HG03378 (cell line): ENCODE measurements at regions not wholly inside any gene's neighbourhood (a gene's known extent, or its start where the extent isn't known, plus 50 kb on each side); places are given as distances from the start of the nearest gene placed in this dataset.

Experiments
- ATAC-seq: cut with Tn5 transposase; IDR thresholded peaks from one replicate; pipeline ENCODE4 v1.9.1; 2021; ENCODE audit warnings: mild to moderate bottlenecking, moderate library complexity; ENCODE audit not compliant: unreplicated experiment

DNA sequence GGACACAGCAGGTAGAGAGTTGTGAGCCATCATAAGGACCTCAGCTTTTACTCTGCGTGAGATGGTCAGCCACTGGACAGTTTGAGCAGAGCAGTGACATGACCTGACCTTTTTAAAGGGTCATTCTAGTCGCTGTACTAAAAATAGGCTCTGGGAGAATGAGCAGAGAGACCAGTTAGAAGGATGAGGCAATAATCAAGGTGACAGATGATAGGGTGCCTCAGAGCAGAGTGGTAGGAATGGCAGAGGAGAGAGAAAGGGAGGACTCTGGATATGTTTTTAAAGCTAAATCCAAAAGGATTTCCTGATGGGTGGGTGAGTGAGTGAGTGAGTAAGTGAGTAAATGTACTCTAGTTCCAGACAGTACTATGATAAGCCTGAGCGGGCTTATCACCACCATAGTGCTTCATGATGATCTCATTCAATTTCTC, 83.6 kb upstream of the ARHGAP5 start:
- no peak for ATAC-seq

DNA sequence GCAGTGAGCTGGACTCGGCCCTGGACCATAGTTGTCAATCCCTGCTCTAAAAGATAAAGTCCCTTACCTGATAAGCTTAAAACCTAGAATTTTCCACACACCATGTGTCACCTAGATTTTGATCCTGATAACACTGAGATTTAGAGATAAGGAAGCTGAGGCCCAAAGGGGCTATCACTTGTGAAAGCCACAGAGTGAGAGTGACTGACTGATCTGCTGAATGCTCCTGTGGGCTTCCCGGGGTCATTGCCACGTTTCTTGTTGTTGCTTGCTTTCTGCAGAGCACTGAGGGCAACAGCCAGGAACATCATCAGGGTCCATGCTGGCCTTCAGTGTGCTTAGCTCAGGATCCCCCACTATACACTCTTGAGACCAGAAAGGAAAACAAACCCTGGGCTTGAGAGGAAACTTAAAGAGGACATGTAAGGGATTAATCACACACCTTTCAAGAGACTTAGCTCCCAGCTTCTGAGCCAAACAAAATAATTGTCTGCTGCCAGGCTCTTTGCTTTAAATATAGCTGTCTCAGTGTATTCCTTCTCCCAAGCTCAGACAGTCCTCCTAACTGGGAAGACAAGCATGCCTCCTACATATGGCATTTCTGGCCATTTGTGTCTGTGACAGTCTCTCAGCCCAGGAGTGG, 82.6 kb upstream of the ARHGAP5 start:
- no peak for ATAC-seq

DNA sequence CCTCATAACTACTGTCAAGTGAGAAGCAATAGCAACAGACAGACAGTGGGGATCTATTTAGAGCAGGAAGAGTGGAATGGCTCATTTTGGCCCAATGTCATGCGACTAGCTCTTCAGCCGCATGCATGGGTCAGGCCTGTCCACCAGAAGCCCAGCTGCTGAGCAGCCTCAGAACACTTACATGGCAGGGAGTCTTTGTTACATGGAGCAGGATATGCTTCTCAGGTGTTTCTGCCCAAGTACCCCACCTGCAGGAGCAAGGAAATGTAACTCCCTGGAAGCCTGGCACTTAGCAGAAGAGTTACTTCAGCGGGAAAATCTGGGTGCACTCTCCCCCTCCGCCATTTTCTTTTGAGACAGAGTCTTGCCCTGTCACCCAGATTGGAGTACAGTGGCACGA, 73.5 kb upstream of the ARHGAP5 start:
- no peak for ATAC-seq

DNA sequence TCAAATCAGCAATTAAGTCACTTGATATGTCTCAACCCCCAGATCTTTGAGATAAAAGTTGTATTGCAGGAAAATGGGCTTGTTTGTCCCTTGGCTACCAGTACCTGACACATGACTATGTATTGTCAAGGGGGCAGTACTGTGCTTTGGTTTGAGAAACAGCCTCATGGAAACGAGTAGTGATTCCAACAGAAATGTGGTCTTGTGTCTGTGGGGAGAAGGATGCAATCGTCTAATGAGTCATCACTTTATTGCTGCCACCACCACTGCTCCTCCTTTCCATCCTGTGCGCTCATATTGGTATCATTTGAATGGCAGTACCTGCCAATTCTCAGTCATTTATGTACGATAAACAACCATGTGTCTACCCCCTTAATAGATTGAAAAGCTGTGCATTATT, 72.8 kb upstream of the ARHGAP5 start:
- ATAC-seq, result no peak

DNA sequence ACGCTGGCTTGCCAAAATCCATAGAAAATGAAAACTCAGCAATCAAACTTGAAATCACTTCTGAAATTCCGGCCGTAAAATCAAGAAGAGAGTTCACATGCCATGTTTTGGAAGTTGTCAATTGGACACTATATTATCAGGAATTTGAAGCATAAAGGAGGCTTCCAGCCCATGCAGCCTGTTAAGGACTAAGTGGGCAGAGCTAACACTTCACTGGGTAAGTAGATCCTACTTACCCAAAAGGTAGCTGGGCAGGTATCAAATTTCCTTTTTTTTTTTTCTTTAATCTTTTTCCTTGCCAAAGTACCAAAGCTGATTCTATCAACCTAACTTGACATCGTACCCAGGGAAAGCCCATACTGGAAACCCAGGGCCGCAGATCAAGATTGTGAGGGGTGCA, 71.5 kb upstream of the ARHGAP5 start:
- ATAC-seq, result no peak

DNA sequence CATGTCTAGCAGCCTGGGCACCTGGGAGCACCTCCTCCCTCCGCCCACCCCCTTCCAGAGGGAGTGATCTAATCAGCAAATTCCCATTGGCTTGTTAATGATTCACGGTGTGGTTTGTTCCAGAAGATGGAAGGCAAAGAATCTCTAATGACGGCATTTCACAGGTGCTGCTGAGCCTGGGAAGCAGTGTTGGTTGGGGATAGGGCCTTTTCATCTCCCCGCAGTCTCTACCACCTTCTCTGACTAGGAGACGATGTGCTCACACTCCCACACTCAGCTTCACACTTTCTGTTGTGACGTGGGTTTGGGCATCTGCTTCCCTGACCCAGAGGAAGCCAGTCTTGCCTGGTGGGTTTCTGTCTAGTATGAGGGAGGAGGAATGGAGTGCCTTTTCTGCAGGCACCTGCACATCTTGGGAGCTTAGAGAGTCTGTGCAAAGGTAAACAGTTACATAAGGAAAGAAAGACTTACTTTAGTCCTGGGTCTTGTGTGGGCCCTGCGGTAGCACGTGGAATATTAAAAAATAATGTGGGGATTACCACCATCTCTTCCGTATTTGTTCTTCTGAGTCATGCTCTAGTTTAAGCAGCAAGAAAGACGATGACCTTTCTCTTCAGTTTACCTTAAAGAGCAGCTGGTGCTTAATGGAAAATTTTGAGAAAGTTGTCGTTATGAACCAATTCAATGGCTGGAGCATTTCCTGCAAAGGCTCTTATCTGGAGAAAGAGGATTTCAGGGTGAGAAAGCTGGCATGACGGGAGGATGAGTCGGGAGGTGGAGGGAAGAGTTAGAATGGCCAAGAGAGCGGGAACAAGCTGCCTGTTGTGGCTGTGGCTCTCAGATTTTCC, 70.6 kb upstream of the ARHGAP5 start:
- no peak for ATAC-seq

DNA sequence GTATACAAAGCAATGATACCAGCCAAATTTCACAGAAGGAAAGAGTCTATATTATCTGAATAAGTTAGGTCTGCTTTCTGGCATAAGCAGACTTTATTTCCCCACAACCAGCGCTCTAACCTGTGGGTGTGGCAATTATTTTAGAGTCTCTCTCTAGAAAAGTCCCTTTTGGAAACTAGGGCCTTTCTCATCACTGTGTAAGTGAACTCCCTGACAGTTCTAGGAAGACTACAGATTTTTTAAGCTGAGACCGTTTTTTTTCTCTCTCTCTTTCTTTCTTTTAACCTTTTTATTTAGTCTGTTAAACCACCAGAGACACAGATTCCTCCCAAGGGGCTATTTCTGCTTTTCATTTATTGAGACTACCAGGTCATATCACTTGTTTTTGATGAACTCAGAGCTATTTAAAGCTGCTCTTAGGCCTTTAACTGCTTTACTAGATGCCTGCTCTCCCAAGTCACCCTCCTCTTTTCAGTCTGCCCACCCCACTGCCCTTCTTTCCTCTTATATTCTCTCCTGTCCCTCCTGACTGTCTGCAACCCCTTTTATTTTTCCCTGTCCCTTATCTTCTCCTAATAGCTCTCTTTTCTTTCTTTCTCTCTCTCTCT, 69.2 kb upstream of the ARHGAP5 start:
- ATAC-seq, result no peak

DNA sequence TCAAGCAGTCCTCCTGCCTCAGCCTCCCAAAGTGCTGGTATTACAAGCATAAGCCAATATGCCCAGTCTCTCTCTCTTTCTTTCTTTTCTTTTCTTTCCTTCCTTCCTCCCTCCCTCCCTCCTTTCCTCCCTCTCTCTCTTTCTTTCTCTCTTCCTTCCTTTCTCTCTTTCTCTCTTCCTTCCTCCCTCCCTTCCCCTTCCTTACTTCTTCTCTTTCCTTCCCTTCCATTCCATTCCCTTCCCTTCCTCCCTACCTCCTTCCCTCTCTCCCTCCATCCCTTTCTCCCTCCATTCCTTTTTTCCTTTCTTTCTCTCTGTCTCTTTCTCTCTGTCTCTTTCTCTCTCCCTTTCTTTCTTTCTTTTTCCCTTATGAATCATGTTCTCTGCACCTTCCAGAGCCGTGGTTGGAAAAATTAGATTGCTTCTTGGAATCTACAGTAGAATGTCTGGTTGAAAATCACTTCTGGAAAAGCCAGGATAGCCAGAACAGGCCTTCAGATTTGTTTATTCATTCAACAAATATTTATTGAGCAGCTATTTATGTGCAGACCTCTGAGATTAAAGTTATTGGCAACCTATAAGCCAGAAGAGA, 68.4 kb upstream of the ARHGAP5 start:
- no peak for ATAC-seq

DNA sequence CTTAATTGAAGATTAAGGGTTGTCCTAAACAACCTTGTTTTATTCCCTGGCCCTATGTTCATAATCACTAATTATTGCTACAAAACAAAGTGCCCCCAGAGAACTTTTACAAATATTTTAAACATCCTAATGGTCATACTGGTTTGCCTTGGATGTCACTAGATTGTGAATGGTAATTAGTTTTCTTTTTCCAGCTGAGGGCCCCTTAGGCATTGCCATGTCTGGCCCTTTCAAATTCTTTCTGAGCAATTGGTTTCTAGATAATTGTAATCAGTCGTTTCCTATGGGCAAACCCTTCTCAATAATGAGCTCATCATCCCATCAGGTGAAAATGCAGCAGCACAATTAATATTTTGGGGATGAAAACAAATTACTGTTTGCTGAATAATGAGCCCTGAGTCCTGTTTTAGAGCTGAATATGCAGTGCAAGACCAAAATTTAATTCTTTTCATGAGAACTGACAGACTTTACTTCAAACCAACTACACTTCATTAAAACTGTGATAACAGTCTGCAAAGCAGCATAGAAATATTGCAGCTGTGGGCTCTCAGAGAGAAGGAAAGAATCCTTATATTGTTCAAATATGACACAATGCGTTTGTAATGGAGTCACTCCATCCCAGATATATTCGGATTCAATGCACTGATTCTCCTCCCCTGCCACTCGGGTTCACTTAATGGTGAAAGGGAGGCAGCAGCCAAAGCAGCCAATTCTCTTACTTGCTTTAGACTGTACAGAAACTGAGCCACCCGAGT, 67.7 kb upstream of the ARHGAP5 start:
- ATAC-seq, result no peak

DNA sequence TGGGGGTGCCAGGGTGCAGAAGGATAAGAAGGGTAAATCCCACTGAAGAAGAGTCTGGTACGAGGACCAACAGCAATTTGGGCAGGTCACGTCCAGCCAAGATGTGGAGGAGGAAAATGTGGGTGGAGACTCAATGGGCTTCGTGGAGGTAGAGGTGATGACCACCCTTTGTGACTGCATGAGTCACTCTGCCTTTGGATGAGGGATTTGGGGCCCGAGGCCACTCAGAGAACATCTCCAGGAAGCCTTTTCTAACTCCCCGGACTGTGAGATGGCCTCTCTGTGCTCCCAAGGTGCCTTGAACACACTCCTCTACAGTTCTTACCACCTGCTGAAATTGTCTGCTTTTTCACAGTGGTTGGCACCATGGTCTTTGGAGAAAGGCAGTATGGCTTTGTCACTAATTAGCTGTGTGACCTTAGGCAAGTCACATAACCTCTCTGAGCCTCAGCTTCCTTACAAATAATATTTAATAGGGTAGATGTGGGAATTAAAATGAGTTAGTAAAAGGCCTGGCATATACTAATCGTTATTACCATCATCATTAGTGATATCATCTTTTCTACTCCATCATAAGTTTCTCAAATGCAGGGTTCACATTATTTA, 67.0 kb upstream of the ARHGAP5 start:
- no peak for ATAC-seq

DNA sequence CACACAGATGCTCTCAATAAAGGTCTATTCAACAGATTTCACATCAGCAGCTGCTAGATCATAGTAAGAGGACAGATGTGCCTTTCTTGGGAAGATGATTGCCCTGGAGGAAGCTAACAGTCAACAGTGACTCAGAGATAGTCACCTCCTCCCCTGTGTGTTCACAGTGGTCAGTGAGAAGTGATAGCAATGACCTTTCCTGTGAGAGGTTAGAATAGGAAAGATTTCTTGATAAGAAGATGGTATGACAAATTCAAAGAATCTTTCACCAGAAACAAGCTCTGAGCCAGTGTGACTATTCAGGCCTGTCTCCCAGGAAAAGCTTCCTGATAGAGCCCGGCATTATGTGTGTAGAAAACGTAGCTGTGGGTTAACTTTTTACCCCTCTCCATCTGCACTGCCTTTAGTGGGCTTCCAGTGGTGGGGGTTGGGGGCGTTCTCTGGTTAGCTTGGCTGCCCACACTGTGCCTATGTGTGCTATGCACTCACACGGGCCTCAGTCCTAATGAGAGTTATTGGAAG, 66.4 kb upstream of the ARHGAP5 start:
- no peak for ATAC-seq

DNA sequence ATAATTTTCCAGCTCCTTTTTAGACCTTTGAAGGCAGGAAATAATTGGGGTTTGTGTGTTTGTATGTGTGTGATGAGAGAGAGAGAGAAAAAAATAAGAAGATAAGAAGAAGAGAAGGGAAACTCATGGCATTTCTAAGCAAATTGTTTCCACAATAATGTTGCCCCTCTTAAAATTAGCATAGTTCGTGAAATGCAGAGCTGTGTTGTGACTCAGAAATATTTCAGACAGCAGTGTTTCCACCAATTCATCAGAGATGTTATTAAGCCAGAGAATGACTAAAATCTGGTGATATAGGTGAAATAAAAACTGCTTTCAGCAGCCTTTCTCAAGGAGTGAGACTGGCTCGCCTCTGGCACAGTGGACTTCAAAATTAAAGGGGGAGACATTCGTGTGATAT, 65.9 kb upstream of the ARHGAP5 start:
- ATAC-seq, result no peak

DNA sequence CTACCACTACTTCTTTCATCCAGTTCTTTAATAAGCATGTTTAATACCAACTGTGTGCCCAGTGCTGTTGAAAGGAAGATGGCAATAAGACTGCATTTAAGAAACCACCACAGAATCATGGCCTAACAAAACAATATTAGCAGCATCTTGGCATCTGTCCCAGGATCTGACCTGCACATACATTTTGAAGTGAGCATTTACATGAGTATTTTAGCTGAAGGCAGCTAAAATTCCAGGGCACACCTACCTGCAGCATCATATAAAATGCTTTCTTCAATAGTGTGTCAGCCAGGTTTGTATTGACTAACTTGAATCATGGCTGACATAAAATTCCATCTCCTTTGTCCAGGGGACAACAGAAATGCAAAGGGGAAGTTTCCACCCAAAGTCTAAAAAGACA, 65.0 kb upstream of the ARHGAP5 start:
- ATAC-seq, result no peak

DNA sequence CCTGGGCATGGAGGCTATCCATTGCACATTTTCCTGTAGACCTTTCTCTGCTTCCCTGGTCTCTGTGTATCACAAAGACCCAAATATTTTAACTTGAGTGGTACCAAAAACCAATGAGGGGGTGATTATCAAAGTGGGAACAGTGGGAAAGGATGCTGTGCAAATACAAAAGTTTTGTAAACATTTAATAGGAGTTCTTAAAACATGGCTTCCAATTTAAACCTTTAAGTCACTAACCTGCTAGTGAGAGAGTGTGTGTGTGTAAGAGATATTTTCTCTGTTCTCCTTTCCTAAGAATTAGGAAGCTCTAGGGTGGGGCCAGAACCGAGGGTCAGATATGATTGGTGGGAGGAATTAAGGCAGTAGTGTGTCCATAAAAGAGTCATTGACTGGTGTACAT, 64.5 kb upstream of the ARHGAP5 start:
- no peak for ATAC-seq

DNA sequence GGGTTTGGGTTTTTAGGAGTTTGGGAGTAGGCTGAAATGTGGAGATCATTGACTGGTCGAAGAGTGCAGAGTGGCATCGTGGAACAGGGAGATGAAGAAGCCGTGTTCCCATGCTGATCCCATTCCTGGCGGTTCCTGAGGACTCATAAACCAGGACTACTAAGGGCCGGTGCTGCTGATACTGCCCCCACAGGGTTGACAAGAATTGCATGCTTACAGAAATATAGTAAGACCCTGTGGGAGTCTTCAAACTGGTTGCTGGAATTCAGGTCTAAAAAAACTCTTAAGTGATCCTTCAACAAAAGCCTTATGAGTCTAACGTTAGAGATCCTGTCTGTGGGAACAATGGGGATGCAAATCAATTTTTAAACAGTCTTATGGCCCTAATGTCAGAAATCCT, 64.0 kb upstream of the ARHGAP5 start:
- ATAC-seq, result no peak

DNA sequence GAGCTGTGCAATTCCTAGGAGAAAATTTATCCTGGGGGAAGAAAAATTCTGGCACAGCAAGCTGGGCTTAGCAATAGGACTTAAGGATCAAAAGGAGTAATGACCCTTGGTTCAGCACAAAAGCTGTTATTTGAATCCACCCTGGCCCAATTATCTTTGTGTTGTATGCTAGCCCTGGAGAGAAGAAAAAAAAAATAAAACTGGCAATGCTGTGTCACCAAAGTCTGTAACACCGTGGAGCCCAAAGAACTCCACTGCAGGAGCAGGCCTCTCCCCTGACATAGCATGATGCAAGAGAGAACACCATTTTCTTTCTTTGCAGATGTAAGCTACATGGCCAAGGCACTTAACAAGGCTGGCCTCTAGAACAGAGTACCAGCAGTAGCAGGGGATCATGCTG, 63.0 kb upstream of the ARHGAP5 start:
- ATAC-seq, result no peak

DNA sequence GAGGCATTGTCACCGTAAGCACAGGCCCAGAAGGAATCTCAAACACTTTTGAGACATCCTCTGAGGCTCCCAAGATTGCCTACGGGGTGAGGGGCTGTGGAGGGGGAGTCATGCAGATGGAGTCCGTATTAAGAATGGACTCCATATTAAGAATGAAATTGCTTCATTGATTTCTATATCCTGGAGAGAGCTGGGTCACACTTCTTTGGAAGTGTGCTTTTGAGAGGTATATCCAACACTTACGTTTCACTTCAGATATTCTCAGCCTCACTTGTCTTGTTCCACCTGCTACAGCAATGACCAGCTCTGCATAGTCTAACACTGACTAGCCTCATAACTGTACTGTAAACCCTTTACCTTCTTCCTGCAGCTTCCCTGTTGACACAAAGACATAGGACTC, 62.6 kb upstream of the ARHGAP5 start:
- ATAC-seq, result no peak

DNA sequence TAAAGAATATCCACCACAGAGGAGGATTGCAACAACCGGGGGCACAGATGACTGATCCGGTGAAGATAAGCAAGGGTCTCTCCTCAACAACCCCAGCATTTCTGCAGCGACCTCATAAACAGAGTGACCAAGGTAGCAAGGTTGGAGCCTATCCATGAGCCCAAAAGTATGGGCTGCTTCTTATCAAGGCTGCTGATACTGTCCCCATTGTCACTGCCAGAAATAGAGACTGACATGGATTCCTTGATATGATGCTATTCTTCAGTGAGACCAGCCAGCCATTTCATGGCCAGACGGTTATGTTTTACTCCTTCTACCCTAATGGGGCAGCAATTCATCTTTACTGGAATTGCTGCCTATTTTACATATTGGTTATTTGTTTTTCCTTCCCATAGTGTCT, 61.9 kb upstream of the ARHGAP5 start:
- no peak for ATAC-seq

DNA sequence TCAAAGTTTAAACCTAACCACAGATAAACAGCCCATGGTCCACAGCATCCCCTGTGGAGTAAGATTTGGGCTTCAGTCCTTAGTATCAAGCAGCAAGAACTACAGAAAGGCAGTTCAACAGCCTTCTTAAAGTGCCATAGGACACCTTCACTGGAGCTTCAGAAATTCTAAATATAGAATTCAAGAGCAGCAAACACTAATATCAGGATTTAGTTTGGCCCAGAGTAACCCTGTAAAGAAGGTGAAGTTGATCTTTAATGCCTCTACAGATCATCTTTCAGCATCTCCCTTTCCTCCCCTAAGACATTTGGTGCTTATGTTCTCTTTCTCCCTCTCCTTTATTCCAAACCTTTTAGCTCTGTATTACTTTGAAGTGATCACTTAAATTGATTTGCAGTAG, 59.5 kb upstream of the ARHGAP5 start:
- no peak for ATAC-seq

DNA sequence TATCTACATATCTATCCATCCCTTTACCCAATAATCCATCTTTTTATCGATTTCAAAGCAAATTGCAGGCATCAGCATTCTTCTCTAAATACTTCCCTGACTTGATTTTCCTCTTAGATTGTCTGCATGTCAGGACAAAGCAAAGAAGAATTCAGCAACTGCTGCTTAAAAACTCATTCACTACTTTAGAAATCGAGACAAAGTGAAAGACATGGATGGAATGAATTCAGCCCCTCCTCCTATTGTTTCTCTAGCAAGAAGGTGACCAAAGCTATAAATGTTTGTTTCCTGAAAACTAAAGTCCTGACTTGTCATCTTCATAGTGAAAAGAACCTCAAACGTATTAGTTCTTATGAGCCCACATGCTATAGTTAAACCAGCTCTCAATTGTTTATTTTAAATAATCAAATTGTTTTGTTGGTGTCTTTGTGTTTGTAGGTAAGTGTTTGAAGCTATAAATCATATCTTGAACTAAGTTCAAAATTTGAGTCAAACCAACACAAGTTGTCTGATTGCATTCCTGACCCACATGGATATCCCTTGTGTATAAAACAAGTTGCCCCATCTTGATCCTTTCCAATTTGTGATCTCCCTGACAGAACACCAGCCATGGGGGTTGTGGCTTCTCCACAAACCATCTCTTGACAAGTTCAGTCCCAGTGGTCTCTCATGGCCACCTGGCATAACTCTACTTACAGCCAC, 58.6 kb upstream of the ARHGAP5 start:
- no peak for ATAC-seq
